HepG2 (cell line): ENCODE measurements at regions not wholly inside any gene's neighbourhood (a gene's known extent, or its start where the extent isn't known, plus 50 kb on each side); places are given as distances from the start of the nearest gene placed in this dataset.

ENCODE experiments used
- MIXL1 ChIP-seq: IDR thresholded peaks from 2 replicates; pipeline ENCODE4 v1.6.1; 2016
- TF ChIP-seq, protein P1 (sequence below): sonication (generic); formaldehyde crosslinking; IDR thresholded peaks from 2 replicates; pipeline ENCODE4 v1.4.0; 2020; ENCODE audit warnings: missing genetic modification reagents

DNA sequence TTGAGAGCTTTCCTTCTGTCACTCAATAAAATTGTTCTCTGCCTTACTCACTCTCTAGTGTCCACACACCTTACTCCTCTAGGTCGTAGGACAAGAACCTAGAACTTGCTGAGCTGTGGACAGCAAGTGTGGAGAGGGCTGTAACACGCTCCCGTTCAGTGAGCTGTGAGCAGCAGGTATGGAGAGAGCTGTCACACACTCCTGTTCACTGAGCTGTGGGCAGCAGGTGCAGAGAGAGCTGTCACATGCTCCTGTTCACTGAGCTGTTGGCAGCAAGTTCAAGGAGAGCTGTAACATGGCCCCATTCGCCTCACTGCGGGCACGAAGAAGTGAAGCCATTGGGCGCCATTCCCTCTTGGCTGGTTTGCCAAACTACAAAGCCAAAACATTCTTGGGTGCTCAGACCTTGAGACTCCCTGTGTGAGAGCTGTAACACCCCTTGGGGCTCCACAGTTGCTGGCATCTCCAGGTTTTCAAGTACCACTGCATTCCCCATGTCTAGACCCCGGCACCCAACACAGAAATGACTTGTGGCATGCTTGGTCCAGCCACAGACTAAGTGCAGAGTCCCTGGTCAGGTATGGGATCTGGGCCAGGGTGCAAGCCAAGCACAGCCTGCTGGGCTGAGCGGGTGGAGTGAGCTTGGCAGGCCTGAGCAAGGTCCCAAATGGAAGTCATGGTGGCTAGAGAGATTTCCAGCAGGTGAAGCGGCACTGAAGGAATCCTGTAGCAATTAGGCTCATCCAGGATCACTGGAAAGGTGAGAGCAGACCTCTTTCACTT is 608.0 kb upstream of the CDH8 start:
- no peak for TF ChIP-seq MIXL1 (CRISPR knock-in tag)
- TF ChIP-seq, protein P1, sequence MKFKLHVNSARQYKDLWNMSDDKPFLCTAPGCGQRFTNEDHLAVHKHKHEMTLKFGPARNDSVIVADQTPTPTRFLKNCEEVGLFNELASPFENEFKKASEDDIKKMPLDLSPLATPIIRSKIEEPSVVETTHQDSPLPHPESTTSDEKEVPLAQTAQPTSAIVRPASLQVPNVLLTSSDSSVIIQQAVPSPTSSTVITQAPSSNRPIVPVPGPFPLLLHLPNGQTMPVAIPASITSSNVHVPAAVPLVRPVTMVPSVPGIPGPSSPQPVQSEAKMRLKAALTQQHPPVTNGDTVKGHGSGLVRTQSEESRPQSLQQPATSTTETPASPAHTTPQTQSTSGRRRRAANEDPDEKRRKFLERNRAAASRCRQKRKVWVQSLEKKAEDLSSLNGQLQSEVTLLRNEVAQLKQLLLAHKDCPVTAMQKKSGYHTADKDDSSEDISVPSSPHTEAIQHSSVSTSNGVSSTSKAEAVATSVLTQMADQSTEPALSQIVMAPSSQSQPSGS (CRISPR knock-in tag) = no peak
